ENCODE measurements at regions not wholly inside any gene's neighbourhood (a gene's known extent, or its start where the extent isn't known, plus 50 kb on each side); places are given as distances from the start of the nearest gene placed in this dataset.

GRCh38 chr3:90128391-90128790 lies 1021.0 kb downstream of the EPHA3 start:
- TF ChIP-seq YY1 (IDR thresholded peaks at IDR 0.05; ENCODE audit: insufficient read depth, insufficient read length), result no peak
- no peak for TF ChIP-seq SUZ12 (IDR thresholded peaks at IDR 0.05; ENCODE audit: extremely low read depth, insufficient read depth, insufficient read length)
